A673 (cell line): ENCODE measurements at regions not wholly inside any gene's neighbourhood (a gene's known extent, or its start where the extent isn't known, plus 50 kb on each side); places are given as distances from the start of the nearest gene placed in this dataset.

Source experiments
- BruUV-seq: library from RNA; stranded (reverse); fragments of 400-500 nt; replicated peaks from 2 replicates; lab custom pipeline; 2021; lab: Mats Ljungman, UMichigan
- CTCF ChIA-PET: fragments of 300-600 bp; sonication (Branson Sonifier 250); formaldehyde crosslinking; loops from one replicate; lab custom pipeline; 2022; ENCODE audit warnings: antibody characterized with exemption; lab: Charles Lee
- POLR2A ChIA-PET: fragments of 300-600 bp; sonication (Branson Sonifier 250); formaldehyde crosslinking; loops from one replicate; lab custom pipeline; 2022; ENCODE audit warnings: antibody characterized with exemption; ENCODE audit not compliant: low non-redundant PET; lab: Charles Lee
- DNase-seq: peaks from one replicate; pipeline ENCODE4 v3.0.0-alpha.2; 2015; ENCODE audit warnings: low spot score
- H3K27ac ChIP-seq: fragments of 200-600 bp; sonication (generic); 2 replicates; pipeline ENCODE4 v1.5.1; 2016; ENCODE audit warnings: mixed run types, low read depth, mild to moderate bottlenecking, mixed read lengths, antibody characterized with exemption, low read length; ENCODE audit not compliant: poor library complexity, severe bottlenecking
- H3K27me3 ChIP-seq: fragments of 200-600 bp; sonication (generic); replicated peaks from 2 replicates; pipeline ENCODE4 v1.6.1; 2017; ENCODE audit warnings: mixed run types, low read depth, mild to moderate bottlenecking, mixed read lengths, antibody characterized with exemption, low read length; ENCODE audit not compliant: insufficient read depth, poor library complexity
- H3K36me3 ChIP-seq: fragments of 200-600 bp; sonication (generic); 2 replicates; pipeline ENCODE4 v1.6.1; 2016; ENCODE audit warnings: mixed run types, mild to moderate bottlenecking, mixed read lengths, antibody characterized with exemption, low read length; ENCODE audit not compliant: insufficient read depth, poor library complexity, severe bottlenecking
- H3K4me1 ChIP-seq: fragments of 200-600 bp; sonication (generic); 2 replicates; pipeline ENCODE4 v1.6.1; 2017; ENCODE audit warnings: mixed run types, mild to moderate bottlenecking, mixed read lengths, antibody characterized with exemption, low read length; ENCODE audit not compliant: insufficient read depth, poor library complexity, severe bottlenecking
- H3K4me3 ChIP-seq: fragments of 200-600 bp; sonication (generic); 2 replicates; pipeline ENCODE4 v1.5.1; 2016; ENCODE audit warnings: low read depth, mixed run types, mild to moderate bottlenecking, mixed read lengths, low read length; ENCODE audit not compliant: poor library complexity, severe bottlenecking
- H3K9me3 ChIP-seq: fragments of 200-600 bp; sonication (generic); 2 replicates; pipeline ENCODE4 v1.6.1; 2016; ENCODE audit warnings: mixed run types, low read depth, mild to moderate bottlenecking, mixed read lengths, antibody characterized with exemption, low read length; ENCODE audit not compliant: poor library complexity, severe bottlenecking
- CTCF ChIP-seq: fragments of 300-800, 200-600 bp; sonication (generic); conservative IDR thresholded peaks from 2 replicates; pipeline ENCODE4 v1.5.1; 2017; ENCODE audit warnings: low read depth, mild to moderate bottlenecking, antibody characterized with exemption, low read length, moderate library complexity, mixed read lengths
- EZH2 ChIP-seq: fragments of 200-600 bp; sonication (generic); IDR thresholded peaks from 2 replicates; pipeline ENCODE4 v1.6.1; 2017; ENCODE audit warnings: borderline replicate concordance, low read depth, mild to moderate bottlenecking, mixed read lengths, antibody characterized with exemption, low read length; ENCODE audit not compliant: poor library complexity, severe bottlenecking
- intact Hi-C: fragments of 100-400 bp; cut with micrococcal nuclease; formaldehyde crosslinking; loops from one replicate; pipeline ENCODE4 v1.10.0; 2022; ENCODE audit not compliant: unreplicated experiment

- no peak for DNase-seq
- peaks cover under 1% of the 10 kb centered on the region for H3K4me1 ChIP-seq
- H3K36me3 ChIP-seq = no peaks in the 10 kb centered on the region
- TF ChIP-seq EZH2 (no peak), CTCF (no peak)
- H3K27ac ChIP-seq = no peak overlapping the region
- peaks cover 5% of the 10 kb centered on the region for H3K9me3 ChIP-seq
- ChIA-PET POLR2A (no interaction called here), CTCF (no interaction called here)
- BruUV-seq = no TSS peak
- intact Hi-C loops = no loop called here
- H3K4me3 ChIP-seq = no peak overlapping the region
- H3K27me3 ChIP-seq = no peaks in the 10 kb centered on the region
Measured at GRCh38 chr4:138445098-138445497, 202.9 kb upstream of the SLC7A11 start.

GRCh38 chr4:138444260-138444659, 202.1 kb upstream of the SLC7A11 start:
- H3K27me3 ChIP-seq = no peaks in the 10 kb centered on the region
- H3K4me1 ChIP-seq = peaks cover 9% of the 10 kb centered on the region
- intact Hi-C loops = no loop called here
- no peak for DNase-seq
- H3K27ac ChIP-seq = no peak overlapping the region
- ChIA-PET CTCF (no interaction called here), POLR2A (no interaction called here)
- peaks cover 5% of the 10 kb centered on the region for H3K9me3 ChIP-seq
- no peaks in the 10 kb centered on the region for H3K36me3 ChIP-seq
- H3K4me3 ChIP-seq = no peak overlapping the region
- TF ChIP-seq EZH2 = no peak
- no peak for TF ChIP-seq CTCF
- BruUV-seq = no TSS peak

- ChIA-PET CTCF (no interaction called here), POLR2A (no interaction called here)
- Histone ChIP-seq H3K4me3 (peak overlapping the region; percentile 4), H3K27ac (no peak overlapping the region), H3K27me3 (no peaks in the 10 kb centered on the region), H3K4me1 (peaks cover 16% of the 10 kb centered on the region), H3K9me3 (peaks cover 8% of the 10 kb centered on the region), H3K36me3 (no peaks in the 10 kb centered on the region)
- TF ChIP-seq EZH2 (no peak), CTCF (no peak)
- intact Hi-C loops = no loop called here
- DNase-seq = peak; percentile 69
- no TSS peak for BruUV-seq
Measured at GRCh38 chr4:138439143-138439581, 197.0 kb upstream of the SLC7A11 start.
